Neuronal stem cell (in vitro differentiated cells): ENCODE measurements at regions not wholly inside any gene's neighbourhood (a gene's known extent, or its start where the extent isn't known, plus 50 kb on each side); places are given as distances from the start of the nearest gene placed in this dataset.

ENCODE experiments used
- DNase-seq: peaks from one replicate; pipeline ENCODE4 v3.0.0-alpha.2; 2013; ENCODE audit warnings: low spot score
- H2AFZ ChIP-seq: one replicate; pipeline ENCODE4 v1.6.1; 2013; ENCODE audit warnings: mild to moderate bottlenecking, low read length, inconsistent platforms
- H2AK5ac ChIP-seq: 2 replicates; pipeline ENCODE4 v1.6.1; 2013; ENCODE audit warnings: low read depth, mild to moderate bottlenecking, inconsistent platforms, low read length, moderate library complexity, mixed read lengths
- H2BK120ac ChIP-seq: 2 replicates; pipeline ENCODE4 v1.6.1; 2013; ENCODE audit warnings: low read depth, mild to moderate bottlenecking, inconsistent platforms, low read length, moderate library complexity, mixed read lengths
- H2BK12ac ChIP-seq: one replicate; pipeline ENCODE4 v1.6.1; 2013; ENCODE audit warnings: low read length, inconsistent platforms
- H2BK15ac ChIP-seq: 2 replicates; pipeline ENCODE4 v1.6.1; 2013; ENCODE audit warnings: mild to moderate bottlenecking, low read length, inconsistent platforms, mixed read lengths
- H2BK5ac ChIP-seq: one replicate; pipeline ENCODE4 v1.6.1; 2013; ENCODE audit warnings: inconsistent platforms, mild to moderate bottlenecking, low read length, moderate library complexity
- H3K14ac ChIP-seq: one replicate; pipeline ENCODE4 v1.6.1; 2013; ENCODE audit warnings: low read length, inconsistent platforms
- H3K18ac ChIP-seq: 2 replicates; pipeline ENCODE4 v1.6.1; 2013; ENCODE audit warnings: low read length, inconsistent platforms
- H3K23ac ChIP-seq: 2 replicates; pipeline ENCODE4 v1.6.1; 2013; ENCODE audit warnings: low read depth, mild to moderate bottlenecking, mixed read lengths, low read length, inconsistent platforms; ENCODE audit not compliant: poor library complexity
- H3K27ac ChIP-seq: replicated peaks from 3 replicates; pipeline ENCODE4 v1.5.1; 2013; ENCODE audit warnings: low read length, inconsistent platforms
- H3K27me3 ChIP-seq, 3 experiments: 2 replicates each; pipeline ENCODE4 v1.6.1; 2013; ENCODE audit warnings: low read length in 3 of 3, mild to moderate bottlenecking in 2 of 3, inconsistent platforms in 1 of 3, low read depth in 1 of 3, mixed read lengths in 1 of 3, moderate library complexity in 1 of 3; ENCODE audit not compliant: control insufficient read depth in 3 of 3, insufficient read depth in 3 of 3
- H3K36me3 ChIP-seq, 2 donors: replicated peaks in 1 of 2; 2 replicates each; pipeline ENCODE4 v1.6.1; 2013; ENCODE audit warnings: low read length in 2 of 2; ENCODE audit not compliant: control insufficient read depth in 2 of 2, insufficient read depth in 2 of 2
- H3K4ac ChIP-seq: 2 replicates; pipeline ENCODE4 v1.6.1; 2013; ENCODE audit warnings: inconsistent platforms, mild to moderate bottlenecking, low read length, moderate library complexity
- H3K4me1 ChIP-seq, 2 donors: 1 replicate in 1 of 2; 2 replicates in 1 of 2; pipeline ENCODE4 v1.6.1; 2013; ENCODE audit warnings: low read length in 2 of 2, low read depth in 1 of 2; ENCODE audit not compliant: control insufficient read depth in 2 of 2, insufficient read depth in 1 of 2
- H3K4me2 ChIP-seq: one replicate; pipeline ENCODE4 v1.6.1; 2013; ENCODE audit warnings: mild to moderate bottlenecking, low read length, inconsistent platforms; ENCODE audit not compliant: insufficient read depth, poor library complexity, severe bottlenecking
- H3K4me3 ChIP-seq, 2 donors: 2 replicates each; pipeline ENCODE4 v1.5.1; 2013; ENCODE audit warnings: low read length in 2 of 2, mild to moderate bottlenecking in 2 of 2, inconsistent platforms in 1 of 2, moderate library complexity in 1 of 2
- H3K79me1 ChIP-seq: one replicate; pipeline ENCODE4 v1.6.1; 2013; ENCODE audit warnings: low read depth, mild to moderate bottlenecking, inconsistent platforms, low read length, moderate library complexity
- H3K9ac ChIP-seq: one replicate; pipeline ENCODE4 v1.6.1; 2013; ENCODE audit warnings: mild to moderate bottlenecking, low read depth, low read length, inconsistent platforms; ENCODE audit not compliant: poor library complexity
- H3K9me3 ChIP-seq, 2 donors: replicated peaks in 1 of 2; 2 replicates each; pipeline versions ENCODE3 to v1.6.1; 2013; ENCODE audit warnings: low read length in 2 of 2, mild to moderate bottlenecking in 2 of 2, inconsistent platforms in 1 of 2, low read depth in 1 of 2, mixed read lengths in 1 of 2, moderate library complexity in 1 of 2; ENCODE audit not compliant: control insufficient read depth in 2 of 2, insufficient read depth in 1 of 2
- H4K8ac ChIP-seq: one replicate; pipeline ENCODE4 v1.6.1; 2013; ENCODE audit warnings: low read depth, mild to moderate bottlenecking, inconsistent platforms, low read length, moderate library complexity
- H4K91ac ChIP-seq: one replicate; pipeline ENCODE4 v1.6.1; 2013; ENCODE audit warnings: low read length, low read depth, mild to moderate bottlenecking, inconsistent platforms; ENCODE audit not compliant: poor library complexity
- WGBS, 2 donors: extraction: QIAGEN DNeasy Blood & Tissue Kit; methylation state at CpG; one replicate each; pipeline ENCODE4 v1.1.7; 2013; ENCODE audit warnings: missing lambda C conversion rate in 2 of 2, mixed read lengths in 1 of 2; ENCODE audit not compliant: insufficient read length in 2 of 2, insufficient replicate concordance in 1 of 2; ENCODE audit errors: extremely low coverage in 2 of 2; 5-methylcytosine and 5-hydroxymethylcytosine counted together

DNA sequence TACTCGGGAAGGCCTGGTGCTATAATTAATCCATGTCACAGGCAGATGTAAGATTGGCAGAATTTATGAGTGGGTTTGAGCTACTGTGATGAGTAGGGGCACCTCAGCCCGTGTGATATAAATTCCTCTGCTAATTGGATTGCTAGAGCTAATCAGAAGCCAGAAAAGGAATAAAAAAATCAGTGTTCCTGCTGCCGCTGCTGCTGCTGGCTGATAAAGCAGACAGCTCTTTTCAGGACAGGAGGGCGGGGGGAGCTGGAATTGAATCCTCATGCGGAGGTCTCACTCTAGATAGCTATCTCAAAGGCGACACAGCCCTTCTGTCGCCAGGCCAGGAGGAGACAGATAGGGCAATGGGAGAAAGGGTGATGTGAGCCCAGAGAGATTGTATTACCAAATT is 182.7 kb upstream of the ZFHX3 start:
- no peak overlapping the region for H3K4me3 ChIP-seq
- no peak overlapping the region for H4K8ac ChIP-seq
- H2BK15ac ChIP-seq: no peak overlapping the region
- no CpG with 5 or more reads among the region's 7 CpGs for WGBS, 2 donors
- no peak overlapping the region for H3K23ac ChIP-seq
- H3K4me2 ChIP-seq: no peak overlapping the region
- H3K9ac ChIP-seq: no peak overlapping the region
- no peaks in the 10 kb centered on the region for H3K27me3 ChIP-seq
- H3K4me1 ChIP-seq: peaks cover 2 to 8% of the 10 kb centered on the region in 2 donors
- H2BK5ac ChIP-seq: no peak overlapping the region
- no peaks in the 10 kb centered on the region for H3K79me1 ChIP-seq
- H3K9me3 ChIP-seq: no peaks in the 10 kb centered on the region
- H4K91ac ChIP-seq: no peak overlapping the region
- H3K14ac ChIP-seq: no peak overlapping the region
- H2AFZ ChIP-seq: no peak overlapping the region
- no peak overlapping the region for H3K18ac ChIP-seq
- no peak for DNase-seq
- no peaks in the 10 kb centered on the region for H3K36me3 ChIP-seq
- H2AK5ac ChIP-seq: no peak overlapping the region
- no peak overlapping the region for H3K27ac ChIP-seq
- H2BK12ac ChIP-seq: no peak overlapping the region
- no peak overlapping the region for H3K4ac ChIP-seq
- H2BK120ac ChIP-seq: no peak overlapping the region

DNA sequence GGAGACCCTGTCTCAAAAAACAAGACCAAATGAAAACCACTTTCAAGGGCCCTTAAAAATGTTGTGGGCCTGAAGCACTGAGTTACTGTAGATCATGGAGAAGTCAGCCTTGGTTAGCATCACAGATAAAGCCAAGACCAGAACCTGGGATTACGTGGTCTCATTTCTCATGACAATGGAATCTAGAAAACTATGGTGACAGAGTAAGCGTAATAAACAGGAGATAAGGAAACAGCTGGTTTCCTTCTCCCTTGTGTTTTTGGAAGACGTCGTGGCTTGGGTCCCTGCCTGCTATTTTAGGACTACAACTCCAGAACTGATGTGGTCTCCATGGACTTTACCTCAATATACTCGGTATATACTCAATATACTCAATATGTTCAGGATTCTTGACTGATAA is 180.7 kb upstream of the ZFHX3 start:
- Histone ChIP-seq H2BK15ac (no peak overlapping the region), H4K91ac (no peak overlapping the region), H3K27me3 (no peaks in the 10 kb centered on the region), H3K9ac (no peak overlapping the region), H4K8ac (no peak overlapping the region), H3K9me3 (no peaks in the 10 kb centered on the region), H3K4ac (no peak overlapping the region), H2BK5ac (no peak overlapping the region), H3K4me3 (no peak overlapping the region), H3K36me3 (no peaks in the 10 kb centered on the region), H2AFZ (no peak overlapping the region), H2BK12ac (no peak overlapping the region), H2AK5ac (no peak overlapping the region), H3K27ac (no peak overlapping the region), H3K14ac (no peak overlapping the region), H3K18ac (no peak overlapping the region), H3K79me1 (no peaks in the 10 kb centered on the region), H3K4me2 (no peak overlapping the region), H3K4me1 (no peaks in the 10 kb centered on the region), H2BK120ac (no peak overlapping the region), H3K23ac (no peak overlapping the region)
- no peak for DNase-seq
- whole genome bisulfite sequencing, 2 donors: no CpG with 5 or more reads among the region's 5 CpGs

DNA sequence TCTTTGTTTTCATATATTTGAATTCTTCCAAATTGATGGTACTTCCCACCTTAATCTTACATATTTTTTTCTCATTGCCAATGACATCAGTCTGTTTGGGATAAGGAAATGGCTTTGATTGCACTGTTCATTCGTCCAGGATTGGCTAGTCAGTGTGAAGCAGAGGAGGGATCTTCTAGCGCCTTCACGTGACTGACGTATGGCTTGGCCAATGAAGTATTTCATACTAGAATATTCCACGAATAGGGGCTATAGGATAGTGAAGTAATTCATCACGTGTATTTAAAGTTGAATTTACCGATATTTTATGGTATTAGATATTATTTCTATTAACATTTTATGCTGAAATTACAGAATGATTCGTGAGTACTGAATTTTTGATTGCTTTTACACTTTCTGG is 178.7 kb upstream of the ZFHX3 start:
- no peaks in the 10 kb centered on the region for H3K79me1 ChIP-seq
- no peak overlapping the region for H2AFZ ChIP-seq
- WGBS, 2 donors: no CpG with 5 or more reads among the region's 8 CpGs
- no peak overlapping the region for H3K14ac ChIP-seq
- H2BK120ac ChIP-seq: no peak overlapping the region
- no peak overlapping the region for H3K4me3 ChIP-seq
- no peak overlapping the region for H2BK5ac ChIP-seq
- H3K23ac ChIP-seq: no peak overlapping the region
- H4K8ac ChIP-seq: no peak overlapping the region
- no peak overlapping the region for H4K91ac ChIP-seq
- no peaks in the 10 kb centered on the region for H3K36me3 ChIP-seq
- no peaks in the 10 kb centered on the region for H3K4me1 ChIP-seq
- no peak overlapping the region for H3K27ac ChIP-seq
- DNase-seq: no peak
- H3K18ac ChIP-seq: no peak overlapping the region
- no peaks in the 10 kb centered on the region for H3K9me3 ChIP-seq
- no peak overlapping the region for H2BK12ac ChIP-seq
- H2BK15ac ChIP-seq: no peak overlapping the region
- H3K27me3 ChIP-seq: no peaks in the 10 kb centered on the region
- H2AK5ac ChIP-seq: no peak overlapping the region
- no peak overlapping the region for H3K4ac ChIP-seq
- H3K4me2 ChIP-seq: no peak overlapping the region
- H3K9ac ChIP-seq: no peak overlapping the region

DNA sequence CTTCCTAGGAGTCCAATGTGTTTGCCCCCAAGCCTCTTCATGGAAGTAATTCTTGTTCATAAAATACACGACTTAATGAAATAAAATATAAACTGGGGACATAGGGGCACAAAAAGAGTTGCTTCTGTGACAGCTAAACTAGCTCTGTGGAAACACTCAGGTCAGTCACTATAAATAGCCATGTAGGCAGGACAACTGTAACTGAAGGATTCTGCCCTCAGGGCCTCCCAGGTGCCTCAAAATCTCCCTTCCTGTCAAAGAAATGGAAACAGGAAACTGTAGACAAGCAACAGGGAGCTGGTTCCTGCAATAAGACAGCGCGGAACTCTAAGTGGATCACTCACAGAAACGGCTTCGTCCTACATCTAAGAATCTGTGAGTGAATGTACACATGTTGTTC is 178.1 kb upstream of the ZFHX3 start:
- no CpG with 5 or more reads among the region's 5 CpGs for WGBS, 2 donors
- Histone ChIP-seq H3K27ac (no peak overlapping the region), H2AK5ac (no peak overlapping the region), H3K4me1 (no peaks in the 10 kb centered on the region), H3K79me1 (no peaks in the 10 kb centered on the region), H3K4me2 (no peak overlapping the region), H2BK120ac (no peak overlapping the region), H3K4ac (no peak overlapping the region), H2AFZ (no peak overlapping the region), H3K27me3 (no peaks in the 10 kb centered on the region), H3K4me3 (no peak overlapping the region), H4K91ac (no peak overlapping the region), H3K18ac (no peak overlapping the region), H3K9ac (no peak overlapping the region), H2BK15ac (no peak overlapping the region), H3K14ac (no peak overlapping the region), H3K9me3 (no peaks in the 10 kb centered on the region), H2BK5ac (no peak overlapping the region), H4K8ac (no peak overlapping the region), H3K36me3 (no peaks in the 10 kb centered on the region), H2BK12ac (no peak overlapping the region), H3K23ac (no peak overlapping the region)
- no peak for DNase-seq
